ENCODE measurements at regions not wholly inside any gene's neighbourhood (a gene's known extent, or its start where the extent isn't known, plus 50 kb on each side); places are given as distances from the start of the nearest gene placed in this dataset.

- no peak for DNase-seq (ENCODE audit: extremely low read depth, low read depth)
- no peak for TF ChIP-seq CTCF (IDR thresholded peaks at IDR 0.05; ENCODE audit: low read depth, low read length)
Measured at GRCh38 chr4:181944527-181944926, 298.7 kb upstream of the TENM3 start.

- no peak for DNase-seq (ENCODE audit: extremely low read depth, low read depth)
- TF ChIP-seq CTCF (IDR thresholded peaks at IDR 0.05; ENCODE audit: low read depth, low read length): no peak
Measured at GRCh38 chr4:181946902-181947301, 296.3 kb upstream of the TENM3 start.

DNA sequence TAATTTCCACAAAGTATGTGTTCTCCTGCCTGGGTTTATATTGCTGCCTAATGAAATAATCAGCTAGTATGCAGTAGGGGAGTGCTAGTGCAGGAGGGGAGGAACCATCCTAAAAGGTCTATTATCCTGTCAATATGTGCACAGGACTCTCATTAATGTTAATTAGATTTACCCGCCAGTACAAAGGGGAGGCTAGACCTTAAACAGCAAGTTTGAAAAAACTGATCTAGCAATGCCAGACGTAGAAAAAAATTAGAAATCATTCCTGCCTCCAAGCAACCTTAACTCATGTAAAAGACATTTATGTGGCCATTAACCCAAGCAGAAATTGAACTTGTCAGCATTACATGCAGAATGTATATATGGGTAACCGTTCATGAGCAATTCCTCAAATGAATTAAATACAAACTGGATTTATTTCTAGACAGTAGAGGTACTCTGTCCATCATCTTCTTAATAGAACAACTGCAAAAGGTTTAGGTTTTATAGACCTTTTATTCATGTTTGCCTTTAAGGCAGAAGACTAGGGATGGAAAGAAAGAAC, 294.3 kb upstream of the TENM3 start:
- no peak for DNase-seq (ENCODE audit: extremely low read depth, low read depth)
- no peak for TF ChIP-seq CTCF (IDR thresholded peaks at IDR 0.05; ENCODE audit: low read depth, low read length)

DNA sequence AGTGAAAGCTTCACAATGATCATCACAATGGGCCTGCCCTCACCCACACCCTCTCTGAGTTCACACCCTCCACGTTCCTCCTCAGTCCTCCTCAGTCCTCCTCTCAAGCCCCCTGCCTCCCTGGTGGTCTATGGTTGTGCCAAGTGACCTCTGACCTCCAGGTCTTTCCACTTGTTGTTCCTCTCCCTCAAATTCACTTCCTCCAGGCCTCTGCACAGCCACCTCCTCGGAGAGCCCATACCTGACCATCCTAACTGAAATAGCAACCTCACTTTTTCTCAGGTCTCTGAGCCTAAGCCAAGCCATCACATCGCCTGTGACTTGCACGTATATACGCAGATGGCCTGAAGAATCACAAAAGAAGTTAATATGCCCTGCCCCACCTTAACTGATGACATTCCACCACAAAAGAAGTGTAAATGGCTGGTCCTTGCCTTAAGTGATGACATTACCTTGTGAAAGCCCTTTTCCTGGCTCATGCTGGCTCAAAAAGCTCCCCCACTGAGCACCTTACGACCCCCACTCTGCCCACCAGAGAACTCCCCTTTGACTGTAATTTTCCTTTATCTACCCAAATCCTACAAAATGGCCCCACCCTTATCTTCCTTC, 293.4 kb upstream of the TENM3 start:
- no peak for DNase-seq (ENCODE audit: extremely low read depth, low read depth)

DNA sequence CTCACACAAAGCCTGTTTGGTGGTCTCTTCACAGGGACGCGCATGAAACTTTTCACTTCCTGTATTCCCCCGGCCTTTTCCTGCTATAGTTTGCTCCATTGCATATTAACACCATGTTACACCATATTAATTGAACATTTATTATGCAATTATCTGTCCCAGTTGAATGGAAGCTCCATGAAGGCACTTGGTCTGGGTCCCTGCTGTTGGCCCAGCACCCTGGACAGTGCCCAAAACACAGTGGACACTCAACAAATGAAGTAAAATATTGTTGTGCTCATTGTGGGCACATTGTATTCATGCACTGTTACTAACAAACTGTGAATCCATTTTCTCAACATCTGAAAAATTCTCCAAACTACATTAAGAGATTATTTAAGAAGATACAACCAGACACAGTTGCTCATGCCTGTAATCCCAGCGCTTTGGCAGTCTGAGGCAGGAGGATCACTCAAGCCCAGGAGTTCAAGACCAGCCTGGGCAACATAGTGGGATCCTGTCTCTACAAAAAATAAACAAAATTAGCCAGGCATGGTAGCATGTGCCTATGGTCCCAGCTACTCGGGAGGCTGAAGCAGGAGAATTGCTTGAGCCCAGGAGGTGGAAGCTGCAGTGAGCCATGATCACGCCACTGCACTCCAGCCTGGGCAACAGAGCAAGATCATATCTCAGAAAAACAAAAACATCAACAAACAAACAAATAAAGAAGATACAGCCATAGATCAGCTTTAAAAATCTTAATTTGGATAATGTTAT, 292.7 kb upstream of the TENM3 start:
- DNase-seq (ENCODE audit: extremely low read depth, low read depth): no peak
- TF ChIP-seq CTCF (IDR thresholded peaks at IDR 0.05; ENCODE audit: low read depth, low read length): no peak

More for the DNA sequence above, 293.4 kb upstream of the TENM3 start:
- no peak for TF ChIP-seq CTCF (IDR thresholded peaks at IDR 0.05; ENCODE audit: low read depth, low read length)

DNA sequence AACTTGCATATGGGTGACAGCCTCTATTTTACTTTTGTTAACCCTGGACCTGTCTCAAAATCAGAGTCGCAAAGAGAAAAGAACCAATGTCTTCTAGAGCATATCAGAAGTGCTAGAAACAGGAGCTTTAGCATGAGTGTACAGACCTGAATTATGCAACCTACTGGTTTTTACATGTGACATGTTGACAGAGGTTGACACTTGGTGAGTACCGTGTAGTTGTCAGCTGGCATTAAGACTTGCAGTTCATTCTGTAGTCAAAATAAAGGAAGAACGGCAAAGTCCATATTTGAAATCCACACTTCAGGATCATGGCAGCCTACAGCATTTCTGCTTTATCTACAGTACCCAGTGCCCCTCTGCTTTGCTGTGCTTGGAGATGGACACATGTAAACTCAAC, 291.9 kb upstream of the TENM3 start:
- TF ChIP-seq CTCF (IDR thresholded peaks at IDR 0.05; ENCODE audit: low read depth, low read length): no peak
- no peak for DNase-seq (ENCODE audit: extremely low read depth, low read depth)

DNA sequence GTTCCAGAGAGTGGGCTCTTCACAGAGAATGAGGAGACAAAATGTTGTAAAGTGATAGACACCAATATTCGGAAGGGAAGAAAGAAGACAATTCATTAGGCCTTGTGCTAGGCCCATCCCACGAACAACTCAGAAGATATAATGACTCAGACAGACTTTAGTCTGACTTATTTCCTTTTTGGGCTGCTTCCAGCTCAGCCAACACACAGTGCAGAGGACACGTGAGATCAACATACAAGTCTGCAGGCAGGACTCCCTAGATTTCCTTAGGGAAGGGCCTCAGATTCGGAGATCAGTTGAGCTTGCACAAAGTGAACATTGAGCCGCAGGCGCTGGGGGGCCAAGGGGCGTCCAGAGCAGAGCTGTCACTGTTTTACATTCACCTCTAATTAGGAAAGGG, 290.7 kb upstream of the TENM3 start:
- peak; percentile 36 for DNase-seq (ENCODE audit: extremely low read depth, low read depth)
- TF ChIP-seq CTCF (IDR thresholded peaks at IDR 0.05; ENCODE audit: low read depth, low read length): no peak
